DOHH2 (cell line): ENCODE measurements at regions not wholly inside any gene's neighbourhood (a gene's known extent, or its start where the extent isn't known, plus 50 kb on each side); places are given as distances from the start of the nearest gene placed in this dataset.

Source experiments
- H3F3A ChIP-seq: fragments of 200-600 bp; sonication (generic), shearing (Covaris generic); 2 replicates; pipeline ENCODE4 v1.6.0; 2016; ENCODE audit warnings: antibody characterized with exemption, mild to moderate bottlenecking; ENCODE audit not compliant: control insufficient read depth, insufficient read depth
- H3K27ac ChIP-seq: fragments of 200-600 bp; sonication (generic); 2 replicates; pipeline ENCODE4 v1.5.1; 2014; ENCODE audit warnings: low read depth, mild to moderate bottlenecking, low read length, moderate library complexity
- H3K27me3 ChIP-seq: fragments of 200-600 bp; sonication (generic); 2 replicates; pipeline ENCODE4 v1.6.1; 2014; ENCODE audit warnings: mild to moderate bottlenecking, low read length, mixed read lengths; ENCODE audit not compliant: control insufficient read depth
- H3K36me3 ChIP-seq: fragments of 200-600 bp; sonication (generic); 2 replicates; pipeline ENCODE4 v1.6.1; 2014; ENCODE audit warnings: mild to moderate bottlenecking, low read length, moderate library complexity, mixed read lengths; ENCODE audit not compliant: control insufficient read depth
- H3K4me1 ChIP-seq: fragments of 200-600 bp; sonication (generic); 2 replicates; pipeline ENCODE4 v1.6.1; 2014; ENCODE audit warnings: mild to moderate bottlenecking, low read length, mixed read lengths; ENCODE audit not compliant: control insufficient read depth
- H3K4me2 ChIP-seq: fragments of 200-600 bp; sonication (generic); 2 replicates; pipeline ENCODE4 v1.6.0; 2014; ENCODE audit warnings: mild to moderate bottlenecking, low read length, moderate library complexity
- H3K4me3 ChIP-seq: fragments of 200-600 bp; sonication (generic); 2 replicates; pipeline ENCODE4 v1.5.1; 2014; ENCODE audit warnings: mild to moderate bottlenecking, low read length, mixed read lengths
- H3K79me2 ChIP-seq: fragments of 200-600 bp; sonication (generic); 2 replicates; pipeline ENCODE4 v1.6.1; 2014; ENCODE audit warnings: mild to moderate bottlenecking, low read length, mixed read lengths; ENCODE audit not compliant: control insufficient read depth
- H3K9me2 ChIP-seq: fragments of 200-600 bp; sonication (generic); replicated peaks from 2 replicates; pipeline ENCODE4 v1.6.1; 2014; ENCODE audit warnings: mild to moderate bottlenecking, low read length, mixed read lengths; ENCODE audit not compliant: control insufficient read depth
- H3K9me3 ChIP-seq: fragments of 200-600 bp; sonication (generic); 2 replicates; pipeline ENCODE4 v1.6.1; 2014; ENCODE audit warnings: antibody characterized with exemption, low read length, mixed read lengths; ENCODE audit not compliant: control insufficient read depth, insufficient read depth
- H4K20me1 ChIP-seq: fragments of 200-600 bp; sonication (generic); 2 replicates; pipeline ENCODE4 v1.6.0; 2014; ENCODE audit warnings: low read depth, mild to moderate bottlenecking, antibody characterized with exemption, low read length, moderate library complexity; ENCODE audit not compliant: control insufficient read depth, insufficient read depth
- CTCF ChIP-seq: fragments of 200-600 bp; sonication (generic); IDR thresholded peaks from one replicate; pipeline ENCODE4 v1.5.1; 2014; ENCODE audit warnings: antibody characterized with exemption, mild to moderate bottlenecking, low read depth, low read length; ENCODE audit not compliant: poor library complexity, severe bottlenecking
- EZH2phosphoT487 ChIP-seq: fragments of 200-600 bp; sonication (generic); IDR thresholded peaks from 2 replicates; pipeline ENCODE4 v1.6.1; 2017; ENCODE audit warnings: borderline replicate concordance, mild to moderate bottlenecking, antibody characterized with exemption, low read length, moderate library complexity, mixed read lengths

- Histone ChIP-seq H3K27me3 (peaks cover 5% of the 10 kb centered on the region; the same call in 1 of the 2 replicates), H3K79me2 (no peaks in the 10 kb centered on the region)
- TF ChIP-seq EZH2phosphoT487, result no peak
- TF ChIP-seq CTCF, result no peak
These were observed 56.2 kb upstream of the ADRA2C start for GRCh38 chr4:3709846-3710441.

GRCh38 chr4:3709061-3709845, 56.9 kb upstream of the ADRA2C start:
- no peaks in the 10 kb centered on the region for H4K20me1 ChIP-seq
- no peak overlapping the region for H3K4me3 ChIP-seq
- no peaks in the 10 kb centered on the region for H3K36me3 ChIP-seq
- H3K9me2 ChIP-seq, result no peaks in the 10 kb centered on the region
- no peak overlapping the region for H3K27ac ChIP-seq
- TF ChIP-seq CTCF, result no peak
- no peak overlapping the region for H3K4me2 ChIP-seq
- no peaks in the 10 kb centered on the region for H3F3A ChIP-seq
- H3K79me2 ChIP-seq, result no peaks in the 10 kb centered on the region
- no peaks in the 10 kb centered on the region for H3K9me3 ChIP-seq
- no peaks in the 10 kb centered on the region for H3K4me1 ChIP-seq
- peaks cover 7% of the 10 kb centered on the region; the same call in 1 of the 2 replicates for H3K27me3 ChIP-seq

More at GRCh38 chr4:3709846-3710441, 56.2 kb upstream of the ADRA2C start:
- no peak overlapping the region for H3K4me2 ChIP-seq
- no peaks in the 10 kb centered on the region for H3K9me2 ChIP-seq
- no peaks in the 10 kb centered on the region for H3K4me1 ChIP-seq
- no peaks in the 10 kb centered on the region for H3K36me3 ChIP-seq
- H3F3A ChIP-seq, result no peaks in the 10 kb centered on the region
- H3K27ac ChIP-seq, result no peak overlapping the region
- H3K9me3 ChIP-seq, result no peaks in the 10 kb centered on the region
- H3K4me3 ChIP-seq, result no peak overlapping the region
- no peaks in the 10 kb centered on the region for H4K20me1 ChIP-seq

GRCh38 chr4:3708611-3709010, 57.6 kb upstream of the ADRA2C start:
- Histone ChIP-seq H4K20me1 (no peaks in the 10 kb centered on the region), H3K9me3 (no peaks in the 10 kb centered on the region), H3K4me3 (no peak overlapping the region), H3K4me1 (no peaks in the 10 kb centered on the region), H3K4me2 (no peak overlapping the region), H3F3A (no peaks in the 10 kb centered on the region), H3K36me3 (no peaks in the 10 kb centered on the region), H3K79me2 (no peaks in the 10 kb centered on the region), H3K27ac (no peak overlapping the region), H3K27me3 (peaks cover 12% of the 10 kb centered on the region), H3K9me2 (no peaks in the 10 kb centered on the region)
- TF ChIP-seq CTCF, result no peak
- no peak for TF ChIP-seq EZH2phosphoT487
